Globus pallidus (tissue), 1 donor: ENCODE measurements at regions not wholly inside any gene's neighbourhood (a gene's known extent, or its start where the extent isn't known, plus 50 kb on each side); places are given as distances from the start of the nearest gene placed in this dataset.
"Not testable (repeated sequence)": the region's sequence is repeated elsewhere in the genome, so short reads cannot be mapped to it uniquely, and the experiment has no call there.

Source experiments
- DNase-seq: peaks from one replicate; pipeline ENCODE4 v3.0.0-alpha.2; 2015; ENCODE audit warnings: low spot score

- no peak for DNase-seq
These were observed 116.0 kb downstream of the TRIM27 start for GRCh38 chr6:28807682-28808280.

GRCh38 chr6:28808383-28808782 lies 115.4 kb downstream of the TRIM27 start:
- no peak for DNase-seq

DNA sequence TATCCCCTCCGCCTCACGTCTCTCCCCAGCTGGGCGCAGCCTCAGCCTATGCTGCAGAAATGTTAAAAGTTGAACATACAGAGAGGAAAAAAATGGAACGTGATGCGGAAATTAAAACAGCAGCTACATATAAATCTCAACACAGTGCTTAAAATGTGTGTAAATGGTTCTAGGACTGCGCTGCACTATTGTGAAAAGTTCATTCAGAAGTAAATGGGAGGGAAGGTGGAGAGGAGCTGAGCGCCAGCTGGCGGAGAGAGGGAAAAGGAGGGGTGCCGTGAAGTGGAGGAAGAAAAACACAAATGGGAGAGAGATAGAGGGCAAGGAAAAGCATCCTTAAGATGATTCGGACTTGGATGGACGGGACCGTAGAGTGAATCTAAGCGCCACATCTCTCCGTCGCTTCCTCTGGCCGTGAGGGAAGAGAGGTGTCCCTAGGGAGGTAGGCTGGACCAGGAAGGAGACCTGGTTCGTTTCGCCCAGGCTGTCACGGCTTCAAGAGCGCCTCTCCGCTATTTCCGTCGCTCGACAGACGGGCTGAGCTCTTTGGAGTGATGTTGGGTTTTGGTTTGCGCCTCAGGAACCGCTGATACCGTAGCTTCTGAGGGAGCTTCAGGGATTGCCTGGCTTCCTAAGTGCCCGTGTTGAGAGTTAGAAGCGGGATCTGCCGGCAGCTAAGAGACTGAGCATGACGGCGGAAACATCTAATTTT lies 113.7 kb downstream of the TRIM27 start:
- no peak for DNase-seq

GRCh38 chr6:28810659-28811053 lies 113.1 kb downstream of the TRIM27 start:
- DNase-seq, result no peak

DNA sequence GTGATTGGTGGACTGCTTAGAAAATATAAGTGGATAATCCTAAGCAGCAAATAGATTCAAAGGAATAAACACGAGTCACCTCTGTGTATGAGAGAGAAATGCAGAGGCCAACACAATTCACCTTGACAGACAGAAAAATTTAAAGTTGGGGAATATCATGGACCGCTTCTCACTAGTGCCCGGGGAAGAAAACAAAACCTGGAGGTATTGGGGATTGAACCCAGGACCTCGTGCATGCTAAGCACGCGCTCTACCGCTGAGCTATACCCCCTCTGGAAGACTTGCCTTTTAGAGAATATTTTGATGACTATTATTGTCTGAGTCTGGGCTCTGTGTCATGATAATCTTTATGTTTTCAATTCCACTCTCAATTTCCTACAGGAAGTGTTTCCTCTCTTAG lies 111.9 kb downstream of the TRIM27 start:
- DNase-seq, result no peak

DNA sequence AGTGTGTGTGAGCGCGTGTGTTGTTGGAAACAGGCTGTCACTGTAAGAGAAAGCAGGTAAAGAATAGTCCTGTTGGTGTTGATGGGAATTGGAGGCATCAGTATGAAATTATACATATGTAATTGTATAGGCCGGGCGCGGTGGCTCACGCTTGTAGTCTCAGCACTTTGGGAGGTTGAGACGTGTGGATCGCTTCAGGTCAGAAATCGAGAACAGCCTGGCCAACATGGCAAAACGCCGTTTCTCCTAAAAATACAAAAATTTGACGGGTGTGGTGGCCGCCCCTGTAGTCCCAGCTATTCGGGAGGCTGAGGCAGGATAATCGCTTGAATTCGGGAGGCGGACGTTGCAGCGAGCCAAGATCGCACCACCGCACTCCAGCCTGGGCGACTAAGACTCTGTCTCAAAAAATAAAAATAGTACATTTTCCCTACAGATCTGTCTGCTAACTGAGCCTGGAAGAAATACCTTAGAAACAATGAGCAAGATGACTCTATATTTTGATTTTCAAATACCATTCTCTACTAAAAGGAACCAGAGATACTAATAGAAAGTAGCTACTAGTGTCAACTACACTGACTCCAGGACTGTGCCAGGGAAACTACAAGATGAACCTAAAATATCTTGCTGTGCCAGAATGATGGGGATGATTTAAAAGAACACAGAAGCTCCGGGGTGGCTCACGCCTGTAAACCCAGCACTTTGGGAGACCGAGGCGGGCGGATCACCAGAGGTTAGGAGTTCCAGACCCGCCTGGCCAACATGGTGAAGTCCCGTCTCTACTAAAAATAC lies 110.8 kb downstream of the TRIM27 start:
- no peak for DNase-seq

DNA sequence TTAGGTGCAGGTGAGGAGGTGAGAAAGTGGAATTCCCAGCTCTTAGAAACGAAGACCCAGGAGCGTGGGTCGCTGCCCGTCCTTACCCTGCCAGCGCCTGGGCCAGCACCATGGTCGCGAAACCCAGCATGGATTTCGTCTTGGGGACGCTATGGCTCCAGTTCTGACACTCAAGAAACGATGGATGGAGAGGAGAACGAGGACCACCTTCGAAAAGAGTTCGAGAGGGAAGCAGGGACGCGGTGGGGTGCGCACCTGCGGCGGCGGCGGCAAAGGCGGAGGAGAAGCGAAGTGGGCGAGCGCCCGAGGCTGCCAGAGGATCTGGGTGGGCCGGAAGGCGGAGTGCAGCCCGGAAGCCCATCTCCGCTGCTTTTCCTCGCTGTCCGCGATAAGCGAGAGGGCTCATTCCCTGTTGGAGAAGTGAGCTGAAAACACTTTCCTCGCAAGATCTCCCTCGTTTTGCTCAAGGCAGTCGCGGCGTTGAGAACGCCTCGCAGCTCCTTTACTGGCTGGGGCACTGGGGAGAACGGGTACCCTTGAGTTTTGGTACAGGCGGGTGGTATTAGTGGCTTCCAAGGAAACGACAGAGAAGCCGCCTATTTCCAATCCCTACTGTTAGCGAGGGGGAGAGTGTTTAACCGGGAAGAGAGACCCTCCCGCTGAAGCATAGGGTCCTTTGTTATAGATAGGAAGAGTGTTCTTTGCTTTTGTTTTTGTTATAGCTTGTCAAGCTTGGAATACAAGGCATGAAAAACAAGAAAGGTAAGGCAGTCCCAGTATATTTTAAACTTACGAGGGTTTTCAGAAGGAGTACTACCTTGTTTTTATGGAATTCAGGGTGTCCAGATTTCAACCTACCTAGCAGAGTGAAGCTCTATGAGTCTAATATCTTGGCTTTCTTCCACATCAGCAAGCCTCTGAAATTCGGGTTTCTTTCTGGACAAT lies 109.5 kb downstream of the TRIM27 start:
- no peak for DNase-seq

- DNase-seq, result no peak
These were observed 107.4 kb downstream of the TRIM27 start for GRCh38 chr6:28816339-28816908.

GRCh38 chr6:28816909-28817807 lies 106.6 kb downstream of the TRIM27 start:
- DNase-seq, result no peak

GRCh38 chr6:28817808-28818145 lies 106.0 kb downstream of the TRIM27 start:
- no peak for DNase-seq

- no peak for DNase-seq
These were observed 98.7 kb downstream of the TRIM27 start for GRCh38 chr6:28824793-28825731.

DNA sequence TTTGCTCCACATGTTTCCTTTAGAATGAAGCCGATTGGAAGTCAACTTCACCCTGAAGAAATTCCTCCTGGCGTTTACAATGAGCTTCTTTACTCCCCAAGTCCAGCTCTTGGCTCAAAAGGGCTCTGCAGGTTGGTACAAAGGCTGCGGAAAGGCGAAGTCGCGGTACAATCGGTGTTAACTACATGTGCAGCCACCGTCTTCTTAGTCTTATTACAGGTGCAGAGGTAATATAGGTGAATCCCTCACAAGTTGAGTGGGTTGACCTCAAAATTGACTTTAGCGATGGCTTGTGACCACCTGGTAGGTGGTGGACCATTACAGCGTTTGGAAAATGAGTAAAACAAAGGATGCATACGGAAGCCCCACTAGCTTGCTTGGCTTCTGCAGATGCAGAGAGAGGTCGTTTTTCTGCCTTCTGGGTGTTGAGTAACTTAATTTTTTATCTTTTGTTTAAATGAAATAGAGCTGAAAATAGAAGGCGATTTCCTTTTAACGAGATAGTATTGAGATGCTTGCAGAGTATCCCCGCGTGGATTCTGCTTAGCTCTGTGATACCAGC lies 98.0 kb downstream of the TRIM27 start:
- no peak for DNase-seq

- DNase-seq, result not testable (repeated sequence)
These were observed 92.1 kb downstream of the TRIM27 start for GRCh38 chr6:28831683-28832082.

- DNase-seq, result not testable (repeated sequence)
These were observed 87.1 kb downstream of the TRIM27 start for GRCh38 chr6:28836703-28837102.

DNA sequence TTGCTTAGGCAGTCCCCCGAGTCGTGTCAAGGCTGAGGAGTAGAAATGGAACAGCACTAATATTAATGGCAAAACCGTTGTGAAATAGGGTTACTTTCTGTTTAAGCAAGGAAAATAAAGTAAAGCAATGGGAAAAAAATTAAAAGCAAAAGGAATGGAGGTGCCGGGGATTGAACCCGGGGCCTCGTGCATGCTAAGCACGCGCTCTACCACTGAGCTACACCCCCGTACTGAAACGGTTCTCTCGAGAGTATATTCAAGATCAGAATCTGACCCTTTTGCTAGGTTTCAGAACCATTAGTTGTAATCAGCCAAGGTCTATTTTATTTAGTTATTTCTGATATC lies 85.5 kb downstream of the TRIM27 start:
- peak; percentile 81 for DNase-seq

GRCh38 chr6:28838634-28839442 lies 84.9 kb downstream of the TRIM27 start:
- DNase-seq, result peak; percentile 76

DNA sequence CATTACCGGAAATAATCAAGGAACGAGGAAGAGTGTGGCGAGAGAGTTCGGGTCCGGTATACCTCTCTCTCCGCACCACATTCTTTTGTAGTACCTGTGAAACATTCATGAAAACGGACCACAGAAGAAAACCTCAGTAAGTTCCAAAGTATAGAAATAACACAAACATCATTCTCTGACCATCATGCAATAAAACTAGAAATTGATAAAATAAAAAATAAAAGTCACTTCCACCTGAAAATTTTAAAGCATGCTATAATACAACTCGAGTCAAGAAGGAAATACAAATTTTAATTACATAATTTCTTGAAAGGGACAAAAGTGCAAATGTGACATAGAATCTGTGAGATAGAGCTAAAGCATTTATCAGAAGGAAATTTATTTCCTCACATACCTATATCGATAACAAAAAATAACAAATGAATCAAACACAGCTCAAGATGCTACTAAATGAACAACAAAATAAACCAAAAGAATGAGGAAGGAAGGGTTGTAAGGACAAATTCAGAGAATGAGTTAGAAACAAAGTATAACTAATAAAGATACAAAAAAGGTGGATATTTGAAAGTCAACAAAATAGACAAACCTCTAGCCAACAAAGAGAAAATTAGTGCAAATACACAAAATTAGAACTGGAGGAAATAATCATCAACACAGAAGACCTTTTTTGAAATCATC lies 84.2 kb downstream of the TRIM27 start:
- no peak for DNase-seq

GRCh38 chr6:28841290-28841689 lies 82.5 kb downstream of the TRIM27 start:
- no peak for DNase-seq
